Inferior parietal cortex (tissue), 1 donor: ENCODE measurements at regions not wholly inside any gene's neighbourhood (a gene's known extent, or its start where the extent isn't known, plus 50 kb on each side); places are given as distances from the start of the nearest gene placed in this dataset.

Source experiments
- DNase-seq: peaks from one replicate; pipeline ENCODE4 v3.0.0-alpha.2; 2016; ENCODE audit errors: extremely low spot score

GRCh38 chr15:60212536-60212935 is 185.2 kb downstream of the ANXA2 start:
- DNase-seq = no peak

DNA sequence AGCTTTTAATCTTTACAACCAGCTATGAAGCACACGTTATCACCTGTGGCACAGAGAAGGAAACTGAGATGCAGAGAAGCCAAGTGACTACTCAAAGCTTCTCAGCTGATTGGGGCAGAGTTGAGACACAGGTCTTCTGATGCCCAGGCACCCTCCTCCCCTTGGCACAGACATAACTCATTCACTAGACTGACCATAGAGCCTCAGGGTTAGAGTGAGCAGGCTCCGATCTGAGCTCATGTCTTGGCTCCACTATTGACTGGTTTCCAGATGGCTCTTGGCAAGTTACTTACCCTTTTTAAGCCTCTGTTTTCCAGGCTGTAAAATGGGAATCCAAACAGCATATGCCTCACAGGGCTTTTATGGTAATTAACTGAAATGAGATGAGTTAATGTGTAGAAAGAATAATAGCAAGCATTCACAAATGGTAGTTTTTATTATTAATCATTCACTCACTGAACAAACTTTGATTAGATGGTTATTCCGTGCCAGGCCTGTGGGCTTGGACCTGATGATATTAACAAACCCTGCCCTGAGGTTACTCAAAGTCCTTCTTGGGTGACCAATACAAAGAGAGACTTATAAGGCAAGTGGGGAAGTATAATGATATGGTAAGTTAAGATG is 184.3 kb downstream of the ANXA2 start:
- no peak for DNase-seq

- no peak for DNase-seq
Measured at GRCh38 chr15:60214201-60214600, 183.6 kb downstream of the ANXA2 start.

DNA sequence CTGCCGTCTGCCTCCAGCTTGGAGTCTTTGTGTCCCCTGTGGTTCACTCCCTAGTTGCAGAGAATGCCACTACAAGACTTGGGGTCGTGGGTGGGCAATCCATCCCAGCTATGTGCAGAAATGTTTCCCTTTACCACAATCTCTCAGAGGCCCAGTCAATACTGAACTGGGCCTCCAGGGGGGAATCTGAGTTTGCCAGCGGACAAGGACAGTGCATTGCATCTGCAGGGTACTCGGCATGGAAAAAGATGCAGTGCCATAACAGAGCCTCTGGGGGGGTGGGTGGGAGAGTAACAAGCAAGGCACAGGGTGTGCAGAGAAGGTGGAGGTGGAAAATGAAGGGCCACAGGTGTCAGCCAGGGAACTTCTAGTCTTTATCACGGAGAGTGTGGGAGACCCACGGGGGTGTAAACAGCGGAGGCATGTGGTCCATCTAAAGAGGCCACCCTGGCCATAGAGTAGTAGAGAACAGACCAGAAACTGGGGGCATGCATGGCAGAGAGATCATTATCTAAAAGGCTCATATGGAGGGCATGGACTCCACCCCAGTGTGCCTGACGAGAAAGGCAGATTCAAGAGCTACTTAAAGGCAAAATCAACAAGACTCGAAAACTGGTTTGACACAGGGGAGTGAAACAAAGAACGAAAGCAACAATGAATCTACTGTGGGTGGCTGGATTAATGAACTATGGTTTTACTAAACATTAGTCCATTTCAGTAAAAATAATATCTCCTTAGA is 182.4 kb downstream of the ANXA2 start:
- DNase-seq = no peak

DNA sequence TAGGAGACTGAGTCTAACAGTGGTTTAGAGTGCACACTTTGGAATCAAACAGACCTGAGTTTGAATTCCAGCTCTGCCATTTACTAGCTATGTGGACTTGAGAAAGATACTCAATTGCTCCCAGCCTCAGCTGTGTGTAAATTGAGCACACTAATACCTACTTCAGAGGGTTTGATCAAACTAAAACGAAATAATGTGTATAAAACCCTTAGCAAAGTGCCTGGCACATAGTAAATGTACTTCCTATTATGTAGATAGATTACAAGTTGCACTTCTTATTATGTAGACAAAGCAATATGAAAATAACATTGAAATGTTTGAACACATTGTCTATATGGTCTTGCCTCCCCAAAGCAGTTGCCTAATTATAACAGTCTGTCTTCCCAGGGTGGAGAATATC is 180.6 kb downstream of the ANXA2 start:
- DNase-seq = no peak

DNA sequence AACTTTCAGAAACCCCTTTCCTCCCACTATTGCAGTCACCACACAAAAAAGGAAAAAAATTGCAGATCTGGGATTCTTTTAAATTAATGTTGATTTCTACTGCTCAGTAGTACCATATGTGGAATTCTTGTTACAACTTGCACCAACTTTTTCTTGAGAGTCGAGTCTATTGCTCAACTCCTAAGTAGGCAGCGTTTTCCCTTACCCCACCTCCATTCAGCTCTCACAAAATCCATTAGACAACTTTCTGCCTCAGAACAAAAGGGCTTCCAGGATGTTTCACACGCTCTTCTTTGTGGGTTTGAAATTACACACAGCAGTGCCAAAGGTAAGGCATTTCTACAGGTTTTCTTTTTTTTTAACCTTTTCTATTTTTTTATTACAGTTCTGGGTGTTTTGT is 179.5 kb downstream of the ANXA2 start:
- DNase-seq = no peak

DNA sequence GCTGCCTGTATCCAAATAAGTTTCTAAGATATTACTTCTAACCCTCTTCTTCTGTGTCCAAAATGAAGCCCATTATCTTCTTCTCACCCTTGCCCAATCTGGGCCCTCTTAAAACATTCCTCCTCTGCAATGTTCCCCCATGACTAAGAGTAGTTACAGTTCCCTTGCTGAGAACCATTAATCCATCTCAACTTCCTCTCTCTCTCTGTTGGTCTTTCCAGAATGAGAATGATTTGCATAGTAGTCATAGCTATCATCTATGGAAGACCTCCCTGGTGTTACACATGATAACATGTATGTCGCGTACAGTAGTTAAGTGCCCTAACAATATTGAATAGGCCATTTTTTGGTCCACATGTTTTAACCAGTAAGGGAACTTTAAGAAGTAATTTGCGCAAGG is 177.9 kb downstream of the ANXA2 start:
- no peak for DNase-seq

DNA sequence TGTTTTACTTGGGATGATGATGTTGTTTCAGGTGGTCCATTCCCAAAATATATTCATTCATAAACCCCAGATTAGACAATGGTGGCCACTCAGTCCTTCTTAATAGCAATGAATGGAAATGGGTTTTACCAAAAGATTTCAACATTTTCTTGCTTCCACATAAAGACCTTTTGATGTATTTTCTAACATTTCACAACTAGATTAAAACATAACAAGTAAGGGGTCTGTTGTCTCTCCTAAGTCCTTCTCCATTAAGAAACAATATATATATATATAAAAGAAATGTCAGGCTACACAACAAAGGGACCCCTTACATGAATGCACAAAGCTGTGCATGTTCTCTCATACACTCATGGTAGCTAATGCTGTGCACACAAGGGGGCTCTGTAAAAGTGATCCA is 176.4 kb downstream of the ANXA2 start:
- no peak for DNase-seq

DNA sequence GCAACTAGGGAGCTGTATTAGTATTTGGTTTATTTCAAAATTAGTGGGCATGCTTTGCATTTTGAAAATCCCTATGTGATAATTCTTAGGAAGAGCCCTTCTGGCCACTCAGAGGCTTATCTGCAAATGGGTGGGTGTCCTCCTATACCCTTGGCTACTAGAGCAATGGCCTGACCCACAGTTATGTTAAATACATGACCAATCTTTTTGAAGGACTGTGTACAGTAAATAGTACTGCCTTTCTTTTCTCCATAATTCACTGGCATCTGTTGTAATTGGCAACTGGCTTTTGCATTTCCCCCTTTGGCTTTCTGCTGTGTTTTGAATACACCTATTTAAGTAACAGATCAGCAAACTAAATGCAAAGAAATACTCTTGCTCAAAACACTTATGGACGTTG is 175.4 kb downstream of the ANXA2 start:
- DNase-seq = no peak

DNA sequence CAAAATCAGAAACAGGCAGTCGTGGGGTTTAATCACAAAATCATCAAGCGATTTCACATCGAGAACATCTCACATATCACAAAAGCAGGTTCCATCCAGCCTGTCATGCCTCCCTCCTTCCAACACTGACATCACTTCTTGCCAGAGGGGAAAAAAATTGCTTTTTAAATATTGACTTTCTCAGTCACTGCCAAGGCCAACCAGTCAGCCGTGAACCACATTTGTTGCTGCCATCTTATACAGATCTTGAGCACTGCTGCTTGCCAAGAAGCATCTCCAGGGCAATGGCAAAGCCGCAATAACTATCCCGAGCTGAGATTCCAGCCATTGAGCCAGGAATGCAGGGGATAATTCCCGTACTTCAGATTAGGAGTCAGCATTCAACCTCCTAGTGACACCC is 174.6 kb downstream of the ANXA2 start:
- no peak for DNase-seq

- DNase-seq = no peak
Measured at GRCh38 chr15:60226924-60227323, 170.9 kb downstream of the ANXA2 start.

GRCh38 chr15:60228101-60228500 is 169.7 kb downstream of the ANXA2 start:
- DNase-seq = no peak

GRCh38 chr15:60228619-60229018 is 169.2 kb downstream of the ANXA2 start:
- no peak for DNase-seq

GRCh38 chr15:60235951-60236710 is 161.7 kb downstream of the ANXA2 start:
- no peak for DNase-seq

DNA sequence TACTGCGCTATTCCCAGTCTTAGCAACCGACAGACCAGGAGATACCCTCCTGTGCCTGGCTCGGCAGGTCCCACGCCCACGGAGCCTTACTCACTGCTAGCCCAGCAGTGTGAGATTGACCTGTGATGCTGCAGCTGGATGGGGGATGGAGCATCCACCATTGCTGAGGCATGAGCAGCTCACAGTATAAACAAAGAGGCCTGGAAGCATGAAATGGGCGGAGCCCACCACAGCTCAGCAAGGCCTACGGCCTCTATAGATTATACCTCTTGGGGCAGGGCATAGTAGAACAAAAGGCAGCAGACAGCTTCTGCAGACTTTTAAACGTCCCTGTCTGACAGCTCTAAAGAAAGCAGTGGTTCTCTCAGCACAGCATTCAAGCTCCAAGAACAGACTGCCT is 160.3 kb downstream of the ANXA2 start:
- DNase-seq = no peak

- DNase-seq = no peak
Measured at GRCh38 chr15:60243769-60244168, 154.0 kb downstream of the ANXA2 start.

DNA sequence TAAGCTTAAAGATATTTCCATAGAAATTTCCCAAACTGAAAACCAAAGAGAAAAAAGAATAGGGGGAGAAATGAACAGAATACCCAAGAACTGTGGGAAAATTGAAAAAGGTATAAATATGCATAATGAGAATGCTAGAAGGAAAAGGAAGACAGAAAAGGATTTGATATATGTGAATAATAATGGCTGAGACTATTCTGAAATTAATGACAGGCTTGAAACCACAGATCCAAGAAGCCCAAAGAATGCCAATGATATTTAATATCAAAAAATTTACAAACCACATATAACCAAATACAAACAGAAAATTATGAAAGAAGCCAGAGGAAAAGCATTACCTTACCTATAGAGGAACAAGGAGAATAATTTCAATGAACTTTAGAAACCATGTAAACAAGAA is 153.0 kb downstream of the ANXA2 start:
- DNase-seq = no peak

- no peak for DNase-seq
Measured at GRCh38 chr15:60250316-60250715, 147.5 kb downstream of the ANXA2 start.

GRCh38 chr15:60251300-60252070 is 146.3 kb downstream of the ANXA2 start:
- DNase-seq = no peak

DNA sequence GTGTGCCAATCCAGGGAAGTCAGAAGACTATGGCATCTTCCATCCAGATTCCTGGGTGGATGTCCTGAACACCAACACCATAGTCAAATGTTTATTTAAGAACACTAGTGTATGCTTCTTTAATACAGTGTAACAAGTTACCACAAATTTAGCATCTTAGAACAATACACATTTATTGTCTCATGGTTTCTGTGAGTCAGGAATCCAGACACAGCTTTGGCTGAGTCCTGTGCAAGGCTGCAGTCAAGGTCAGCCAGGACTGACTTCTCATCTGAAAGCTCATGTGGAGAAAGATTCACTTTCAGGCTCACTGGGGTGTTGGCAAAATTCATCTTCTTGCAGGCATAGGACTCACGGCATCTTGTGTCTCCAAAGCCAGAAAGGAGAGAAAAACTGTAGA is 143.4 kb downstream of the ANXA2 start:
- DNase-seq = no peak

- DNase-seq = no peak
Measured at GRCh38 chr15:60255390-60255789, 142.4 kb downstream of the ANXA2 start.

- no peak for DNase-seq
Measured at GRCh38 chr15:60257591-60258159, 140.1 kb downstream of the ANXA2 start.
